22Rv1 (cell line): ENCODE measurements at regions not wholly inside any gene's neighbourhood (a gene's known extent, or its start where the extent isn't known, plus 50 kb on each side); places are given as distances from the start of the nearest gene placed in this dataset.

Source experiments
- H3K27ac ChIP-seq: fragments of 450-650 bp; 2 replicates; pipeline ENCODE4 v1.5.1; 2017
- CTCF ChIP-seq: fragments of 450-650 bp; IDR thresholded peaks from 2 replicates; pipeline ENCODE4 v1.5.1; 2017; ENCODE audit warnings: mild to moderate bottlenecking
- ZFX ChIP-seq: fragments of 450-650 bp; IDR thresholded peaks from 2 replicates; pipeline ENCODE4 v1.6.1; 2017; ENCODE audit warnings: antibody characterized with exemption, borderline replicate concordance

- TF ChIP-seq CTCF: no peak
- no peak for TF ChIP-seq ZFX
These were observed 84.0 kb upstream of the ACSL3 start for GRCh38 chr2:222776792-222777191.

DNA sequence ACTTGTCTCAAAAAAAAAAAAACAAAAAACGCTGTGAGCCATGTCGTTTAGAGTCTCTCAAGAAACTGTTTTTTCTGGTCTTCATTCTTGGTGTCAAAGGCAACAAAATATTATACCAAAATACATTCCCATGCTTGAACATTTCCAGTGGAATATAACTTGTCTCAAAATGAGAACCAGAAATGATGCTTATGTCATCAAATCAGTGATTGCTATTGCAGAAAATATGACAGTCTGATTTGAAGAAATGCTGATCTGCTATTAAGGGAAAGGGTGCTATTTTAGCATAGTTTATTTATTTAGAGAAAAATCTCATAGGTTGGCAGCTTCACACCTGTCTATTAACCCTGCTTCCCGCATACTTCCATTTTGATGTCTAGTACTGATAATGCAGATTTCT is 82.4 kb upstream of the ACSL3 start:
- TF ChIP-seq ZFX (no peak), CTCF (no peak)
- H3K27ac ChIP-seq: no peak overlapping the region

More at GRCh38 chr2:222776792-222777191, 84.0 kb upstream of the ACSL3 start:
- no peak overlapping the region for H3K27ac ChIP-seq

- TF ChIP-seq ZFX (no peak), CTCF (no peak)
- no peak overlapping the region for H3K27ac ChIP-seq
These were observed 81.5 kb upstream of the ACSL3 start for GRCh38 chr2:222779145-222779832.

DNA sequence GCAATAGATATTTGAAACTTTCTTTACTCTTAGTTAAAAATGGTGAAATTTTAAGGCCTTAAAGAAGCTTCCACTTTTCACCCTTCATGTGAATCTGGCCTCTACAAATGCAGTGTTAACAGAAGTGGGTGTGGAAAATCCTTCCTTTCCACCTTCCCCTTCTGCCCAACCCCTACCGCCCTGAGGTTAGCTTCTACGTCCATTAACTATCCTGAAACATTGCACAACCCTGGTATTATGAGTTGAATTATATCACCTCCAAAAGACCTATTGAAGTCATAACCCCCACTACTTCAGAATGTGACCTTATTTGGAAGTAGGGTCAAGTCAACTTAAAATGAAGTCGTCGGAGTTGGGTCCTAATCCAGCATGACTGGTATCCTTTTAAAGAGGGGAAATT is 80.8 kb upstream of the ACSL3 start:
- no peak overlapping the region for H3K27ac ChIP-seq
- no peak for TF ChIP-seq ZFX

GRCh38 chr2:222782201-222782730 is 78.6 kb upstream of the ACSL3 start:
- H3K27ac ChIP-seq: no peak overlapping the region
- TF ChIP-seq ZFX (no peak), CTCF (no peak)

DNA sequence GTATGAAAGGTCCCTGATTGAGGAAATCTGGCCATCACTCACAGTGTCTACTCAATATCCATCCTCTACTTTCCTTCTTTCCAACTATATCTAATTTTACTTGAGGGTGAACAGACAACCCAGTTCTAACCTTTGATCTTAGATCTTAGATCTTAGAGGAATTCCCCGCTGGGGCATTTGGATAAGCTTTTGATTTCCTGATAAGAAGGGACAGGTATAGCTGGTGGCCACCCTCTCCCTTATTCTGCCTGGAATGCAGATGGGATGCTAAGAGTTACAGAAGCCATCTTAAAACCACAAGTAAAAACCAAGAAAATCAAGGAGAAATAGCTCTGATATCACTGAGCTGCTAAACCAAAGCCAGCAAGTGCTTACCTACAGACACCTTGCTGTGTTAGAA is 77.2 kb upstream of the ACSL3 start:
- no peak for TF ChIP-seq CTCF
- no peak for TF ChIP-seq ZFX
- H3K27ac ChIP-seq: no peak overlapping the region

DNA sequence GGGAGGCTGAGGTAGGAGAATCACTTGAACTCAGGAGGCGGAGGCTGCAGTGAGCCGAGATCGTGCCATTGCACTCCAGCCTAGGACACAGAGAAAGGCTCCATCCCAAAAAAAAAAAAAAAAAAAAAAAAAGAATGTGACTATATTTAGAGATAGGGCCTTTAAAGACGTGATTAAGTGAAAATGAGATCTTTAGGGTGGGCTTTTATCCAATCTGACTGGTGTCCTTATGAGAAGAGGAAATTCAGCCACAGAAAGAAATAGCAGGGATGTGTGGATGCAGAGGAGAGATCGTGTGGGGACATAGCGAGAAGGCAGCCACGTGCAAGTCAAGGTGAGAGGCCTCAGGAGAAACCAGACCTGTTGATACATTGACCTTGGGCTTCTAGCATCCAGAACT is 69.9 kb upstream of the ACSL3 start:
- TF ChIP-seq ZFX: no peak
- no peak for TF ChIP-seq CTCF
- H3K27ac ChIP-seq: no peak overlapping the region
